Mucosa of descending colon (tissue), 3 donors: ENCODE measurements at regions not wholly inside any gene's neighbourhood (a gene's known extent, or its start where the extent isn't known, plus 50 kb on each side); places are given as distances from the start of the nearest gene placed in this dataset.

Source experiments
- ATAC-seq: fragments of 200-7000 bp; cut with Tn5 transposase; one replicate; pipeline ENCODE4 v1.9.1; 2020; ENCODE audit warnings: mild to moderate bottlenecking, moderate library complexity
- DNase-seq, 3 donors: peaks; one replicate each; pipeline ENCODE4 v3.0.0-alpha.2; 2020
- H3K36me3 ChIP-seq: fragments of 200-600 bp; one replicate; pipeline ENCODE4 v1.8.0; 2021; ENCODE audit warnings: low read depth, mild to moderate bottlenecking
- H3K4me1 ChIP-seq: fragments of 200-600 bp; one replicate; pipeline ENCODE4 v1.8.0; 2021; ENCODE audit warnings: low read depth, mild to moderate bottlenecking
- H3K4me3 ChIP-seq: fragments of 200-600 bp; one replicate; pipeline ENCODE4 v1.8.0; 2021; ENCODE audit warnings: mild to moderate bottlenecking
- H3K9me3 ChIP-seq: fragments of 200-600 bp; one replicate; pipeline ENCODE4 v1.8.0; 2021; ENCODE audit warnings: mild to moderate bottlenecking
- intact Hi-C, 2 donors: fragments of 100-400 bp; cut with DNase I in 1 of 2; cut with micrococcal nuclease in 1 of 2; formaldehyde crosslinking; loops; one replicate each; pipeline versions ENCODE4 v1.11.0 to v1.11.1; 2022; cut with DNase I, micrococcal nuclease
- TF ChIP-seq, protein P1 (sequence below): fragments of 200-600 bp; IDR thresholded peaks from one replicate; pipeline ENCODE4 v1.8.0; 2022; ENCODE audit warnings: antibody characterized with exemption, mild to moderate bottlenecking
- donor health status: DM: no; HTN: no; CAD: no; lungs with moderate emphysema.
- donor health status: DM: no; HTN: no; CAD: no.
- donor health status: DM: no; HTN: yes; CAD: no.

DNA sequence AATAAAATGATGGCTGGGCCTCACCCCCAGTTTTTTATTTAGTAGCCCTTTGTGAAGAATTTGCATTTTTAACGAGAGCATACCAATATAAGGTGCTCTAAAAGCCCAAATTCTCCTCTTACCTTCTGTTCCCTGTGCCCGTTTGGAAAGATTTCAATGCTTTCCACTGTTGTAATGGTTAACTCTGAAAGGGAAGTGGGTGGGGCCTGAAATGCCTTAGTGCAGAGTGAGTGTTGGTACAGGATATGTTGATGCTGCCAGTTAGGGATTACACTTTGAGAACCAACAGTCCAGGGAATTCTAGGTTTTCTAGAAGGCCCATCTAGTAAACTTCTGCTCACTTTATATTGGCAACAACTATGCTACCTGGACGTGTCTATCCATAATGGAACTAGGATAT, 562.7 kb upstream of the NRSN1 start:
- intact Hi-C loops: no loop called here
- H3K36me3 ChIP-seq: no peaks in the 10 kb centered on the region
- H3K4me1 ChIP-seq: peaks cover 11% of the 10 kb centered on the region
- no peak for ATAC-seq
- TF ChIP-seq, protein P1, sequence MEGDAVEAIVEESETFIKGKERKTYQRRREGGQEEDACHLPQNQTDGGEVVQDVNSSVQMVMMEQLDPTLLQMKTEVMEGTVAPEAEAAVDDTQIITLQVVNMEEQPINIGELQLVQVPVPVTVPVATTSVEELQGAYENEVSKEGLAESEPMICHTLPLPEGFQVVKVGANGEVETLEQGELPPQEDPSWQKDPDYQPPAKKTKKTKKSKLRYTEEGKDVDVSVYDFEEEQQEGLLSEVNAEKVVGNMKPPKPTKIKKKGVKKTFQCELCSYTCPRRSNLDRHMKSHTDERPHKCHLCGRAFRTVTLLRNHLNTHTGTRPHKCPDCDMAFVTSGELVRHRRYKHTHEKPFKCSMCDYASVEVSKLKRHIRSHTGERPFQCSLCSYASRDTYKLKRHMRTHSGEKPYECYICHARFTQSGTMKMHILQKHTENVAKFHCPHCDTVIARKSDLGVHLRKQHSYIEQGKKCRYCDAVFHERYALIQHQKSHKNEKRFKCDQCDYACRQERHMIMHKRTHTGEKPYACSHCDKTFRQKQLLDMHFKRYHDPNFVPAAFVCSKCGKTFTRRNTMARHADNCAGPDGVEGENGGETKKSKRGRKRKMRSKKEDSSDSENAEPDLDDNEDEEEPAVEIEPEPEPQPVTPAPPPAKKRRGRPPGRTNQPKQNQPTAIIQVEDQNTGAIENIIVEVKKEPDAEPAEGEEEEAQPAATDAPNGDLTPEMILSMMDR: no peak
- H3K9me3 ChIP-seq: peaks cover 11% of the 10 kb centered on the region
- DNase-seq: peak in 1 of 3 donors; percentile 4
- H3K4me3 ChIP-seq: no peak overlapping the region

DNA sequence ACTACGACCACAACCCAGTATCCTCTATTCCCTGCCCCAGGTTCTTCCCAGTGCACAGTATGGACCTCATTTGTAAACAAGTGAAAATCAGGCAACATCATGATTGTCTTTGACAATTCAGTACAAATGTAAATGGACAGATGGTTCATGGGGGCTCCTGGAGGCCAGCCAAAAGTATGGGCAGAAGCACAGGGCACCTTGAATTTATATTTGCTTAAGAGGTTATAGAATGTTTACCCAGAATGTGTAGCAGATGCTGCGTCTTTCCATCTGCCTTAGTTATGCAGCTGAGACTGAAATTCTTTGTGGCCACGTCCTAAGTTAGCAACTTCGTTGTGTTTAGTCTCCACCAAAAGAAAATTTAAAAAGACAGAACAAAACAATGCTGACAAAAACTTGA, 559.6 kb upstream of the NRSN1 start:
- Histone ChIP-seq H3K4me1 (no peaks in the 10 kb centered on the region), H3K9me3 (peaks cover 11% of the 10 kb centered on the region), H3K36me3 (no peaks in the 10 kb centered on the region), H3K4me3 (no peak overlapping the region)
- intact Hi-C loops: no loop called here
- peak; percentile 14 for ATAC-seq
- peak in 2 of 3 donors; percentile 41 to 42 for DNase-seq
- TF ChIP-seq, protein P1: no peak

DNA sequence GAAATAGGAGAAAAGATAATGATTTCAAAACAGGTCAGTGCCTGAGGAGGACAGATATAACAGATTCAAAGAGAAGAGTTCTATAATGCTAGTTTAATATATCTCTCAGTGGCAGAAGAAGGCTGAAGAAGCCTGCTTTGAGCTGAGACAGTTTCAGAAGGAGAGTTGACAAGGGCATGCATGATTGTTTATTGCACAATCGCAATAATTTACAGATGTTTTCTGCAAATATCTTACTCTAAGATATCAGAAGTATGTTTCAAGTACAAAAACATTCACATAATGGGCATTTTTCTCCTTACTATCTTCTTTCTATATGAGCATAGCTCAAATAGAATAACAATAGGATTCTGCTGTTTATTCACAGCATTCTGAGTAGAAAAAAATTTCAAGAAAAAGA, 557.7 kb upstream of the NRSN1 start:
- Histone ChIP-seq H3K4me3 (no peak overlapping the region), H3K9me3 (no peaks in the 10 kb centered on the region), H3K36me3 (no peaks in the 10 kb centered on the region), H3K4me1 (no peaks in the 10 kb centered on the region)
- DNase-seq (no peak), ATAC-seq (no peak)
- intact Hi-C loops: no loop called here
- TF ChIP-seq, protein P1: no peak

DNA sequence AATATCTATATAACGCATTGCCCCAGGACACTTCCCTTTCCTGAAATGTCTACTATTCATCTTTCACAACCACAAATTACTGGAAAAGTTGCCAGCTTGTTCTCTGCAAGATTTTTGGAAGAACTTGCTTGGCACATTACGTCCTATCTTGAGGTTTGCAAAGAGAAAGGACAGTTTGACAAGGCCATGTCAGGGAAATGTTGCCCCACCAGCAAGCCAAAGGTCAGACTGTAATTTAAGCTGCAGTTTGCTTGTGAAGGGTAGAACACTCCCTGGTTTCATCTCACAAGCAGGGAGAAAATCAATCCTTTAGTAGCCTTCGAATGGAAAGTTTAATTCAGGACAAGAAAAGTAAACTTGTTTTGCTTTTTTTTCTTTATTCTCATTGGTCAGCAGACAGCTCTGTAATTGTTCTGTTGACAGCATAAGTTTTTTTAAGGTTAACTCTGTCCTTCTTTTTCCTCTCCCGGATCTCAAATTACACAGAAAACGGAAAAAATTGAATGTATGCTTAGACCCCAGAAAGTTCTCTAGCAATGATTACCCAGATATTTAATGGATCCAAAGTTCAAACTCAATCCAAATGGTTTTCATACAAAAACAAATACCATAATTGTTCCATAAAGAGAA, 541.8 kb upstream of the NRSN1 start:
- Histone ChIP-seq H3K4me1 (peaks cover 4% of the 10 kb centered on the region), H3K36me3 (no peaks in the 10 kb centered on the region), H3K9me3 (no peaks in the 10 kb centered on the region), H3K4me3 (no peak overlapping the region)
- no peak for ATAC-seq
- intact Hi-C loops: no loop called here
- DNase-seq: no peak
- TF ChIP-seq, protein P1: no peak

DNA sequence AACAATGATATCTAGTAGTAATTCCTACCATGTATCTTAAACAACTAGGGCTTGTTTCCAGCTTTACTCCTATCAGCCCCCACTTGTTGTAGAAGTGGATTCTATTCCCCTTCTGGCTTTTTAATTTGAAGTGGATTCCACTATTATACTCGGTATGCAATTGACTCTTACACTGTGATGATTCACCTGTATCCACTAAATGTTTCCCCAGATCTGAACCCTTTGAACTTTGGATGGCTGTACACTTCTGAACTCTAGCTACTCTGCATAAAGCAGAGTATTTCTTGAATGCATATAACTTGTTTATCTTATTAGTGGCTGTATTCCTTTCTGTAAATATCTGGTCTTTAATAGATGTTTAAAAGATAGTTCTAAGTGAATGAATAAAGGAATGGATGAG, 538.4 kb upstream of the NRSN1 start:
- ATAC-seq (no peak), DNase-seq (no peak)
- intact Hi-C loops: no loop called here
- TF ChIP-seq, protein P1: no peak
- H3K36me3 ChIP-seq: no peaks in the 10 kb centered on the region
- peaks cover 4% of the 10 kb centered on the region for H3K4me1 ChIP-seq
- no peaks in the 10 kb centered on the region for H3K9me3 ChIP-seq
- H3K4me3 ChIP-seq: no peak overlapping the region

DNA sequence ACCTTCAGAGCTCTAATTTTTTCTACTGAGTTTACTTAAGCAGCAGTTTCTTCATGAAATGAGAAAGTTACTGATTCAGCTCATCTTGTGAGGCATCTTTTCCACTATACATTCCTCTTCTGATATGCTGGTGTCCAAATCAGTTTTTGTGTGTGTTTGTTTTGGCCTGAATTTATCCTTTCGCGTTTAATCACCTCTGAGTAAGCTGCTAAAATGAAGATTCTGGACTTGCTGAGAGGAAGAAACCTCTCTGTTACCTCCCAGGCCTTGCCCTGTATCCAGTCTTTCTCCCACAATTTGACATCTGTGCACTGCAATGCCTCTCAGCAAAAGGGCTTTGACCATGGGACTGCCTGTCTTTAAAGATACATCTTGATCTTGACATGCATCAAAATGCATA, 536.2 kb upstream of the NRSN1 start:
- Histone ChIP-seq H3K36me3 (no peaks in the 10 kb centered on the region), H3K9me3 (no peaks in the 10 kb centered on the region), H3K4me3 (no peak overlapping the region), H3K4me1 (peaks cover 1% of the 10 kb centered on the region)
- TF ChIP-seq, protein P1: no peak
- DNase-seq: no peak
- intact Hi-C loops: no loop called here
- ATAC-seq: no peak
